NOMO-1 (cell line): ENCODE measurements at regions not wholly inside any gene's neighbourhood (a gene's known extent, or its start where the extent isn't known, plus 50 kb on each side); places are given as distances from the start of the nearest gene placed in this dataset.

Experiments
- DNase-seq, 2 experiments: peaks; one replicate each; lab custom pipeline; 2025; ENCODE audit not compliant: unreplicated experiment in 2 of 2; lab: John Stamatoyannopoulos, UW

- no peak for DNase-seq
Observed at GRCh38 chr20:51269671-51270070, 246.8 kb upstream of the KCNG1 start.

- no peak for DNase-seq
Observed at GRCh38 chr20:51267679-51268078, 244.8 kb upstream of the KCNG1 start.

GRCh38 chr20:51266353-51266752, 243.4 kb upstream of the KCNG1 start:
- DNase-seq, result no peak

GRCh38 chr20:51265361-51265760, 242.5 kb upstream of the KCNG1 start:
- no peak for DNase-seq

- DNase-seq, result no peak
Observed at GRCh38 chr20:51262240-51262639, 239.3 kb upstream of the KCNG1 start.

- DNase-seq, result no peak
Observed at GRCh38 chr20:51259455-51259854, 236.5 kb upstream of the KCNG1 start.

- no peak for DNase-seq
Observed at GRCh38 chr20:51258582-51259165, 235.8 kb upstream of the KCNG1 start.

GRCh38 chr20:51255417-51255816, 232.5 kb upstream of the KCNG1 start:
- no peak for DNase-seq

- DNase-seq, result no peak
Observed at GRCh38 chr20:51253280-51253679, 230.4 kb upstream of the KCNG1 start.

- no peak for DNase-seq
Observed at GRCh38 chr20:51249781-51250180, 226.9 kb upstream of the KCNG1 start.

- DNase-seq, result no peak
Observed at GRCh38 chr20:51249215-51249614, 226.3 kb upstream of the KCNG1 start.

- DNase-seq, result no peak
Observed at GRCh38 chr20:51244466-51244865, 221.6 kb upstream of the KCNG1 start.

- no peak for DNase-seq
Observed at GRCh38 chr20:51238675-51239305, 215.9 kb upstream of the KCNG1 start.

- DNase-seq, result no peak
Observed at GRCh38 chr20:51237791-51238190, 214.9 kb upstream of the KCNG1 start.

- DNase-seq, result peak; percentile 79
Observed at GRCh38 chr20:51237278-51237677, 214.4 kb upstream of the KCNG1 start.

GRCh38 chr20:51236421-51236820, 213.5 kb upstream of the KCNG1 start:
- DNase-seq, result no peak

- DNase-seq, result no peak
Observed at GRCh38 chr20:51233345-51233744, 210.4 kb upstream of the KCNG1 start.

- no peak for DNase-seq
Observed at GRCh38 chr20:51230727-51231126, 207.8 kb upstream of the KCNG1 start.

GRCh38 chr20:51228763-51229162, 205.9 kb upstream of the KCNG1 start:
- no peak for DNase-seq

- DNase-seq, result no peak
Observed at GRCh38 chr20:51227744-51228143, 204.8 kb upstream of the KCNG1 start.

GRCh38 chr20:51223183-51223720, 200.3 kb upstream of the KCNG1 start:
- no peak for DNase-seq

- DNase-seq, result no peak
Observed at GRCh38 chr20:51221791-51222408, 199.0 kb upstream of the KCNG1 start.
